CD14-positive monocyte (primary cell): ENCODE measurements at regions not wholly inside any gene's neighbourhood (a gene's known extent, or its start where the extent isn't known, plus 50 kb on each side); places are given as distances from the start of the nearest gene placed in this dataset.

Experiments
- DNase-seq, 3 donors: peaks; one replicate each; pipeline ENCODE4 v3.0.0-alpha.2; 2011 to 2022
- H2AFZ ChIP-seq: 2 replicates; pipeline ENCODE4 v1.6.0; 2012; ENCODE audit warnings: mild to moderate bottlenecking, low read depth, low read length, inconsistent platforms; ENCODE audit not compliant: insufficient read depth, poor library complexity, severe bottlenecking
- H3K27ac ChIP-seq, 2 donors: 1 replicate in 1 of 2; 2 replicates in 1 of 2; pipeline ENCODE4 v1.5.1; 2012 to 2013; ENCODE audit warnings: low read length in 2 of 2, control low read depth in 1 of 2, inconsistent platforms in 1 of 2, low read depth in 1 of 2, mild to moderate bottlenecking in 1 of 2
- H3K27me3 ChIP-seq, 2 donors: one replicate each; pipeline versions ENCODE4 v1.6.0 to v1.6.1; 2011 to 2013; ENCODE audit warnings: low read length in 2 of 2; ENCODE audit not compliant: control insufficient read depth in 2 of 2, insufficient read depth in 2 of 2
- H3K36me3 ChIP-seq, 2 donors: replicated peaks in 1 of 2; 1 replicate in 1 of 2; 2 replicates in 1 of 2; pipeline versions ENCODE4 v1.5.1 to v1.6.1; 2012 to 2013; ENCODE audit warnings: low read length in 2 of 2, control low read depth in 1 of 2, inconsistent platforms in 1 of 2, mild to moderate bottlenecking in 1 of 2; ENCODE audit not compliant: insufficient read depth in 2 of 2, control insufficient read depth in 1 of 2
- H3K4me1 ChIP-seq, 2 donors: 1 replicate in 1 of 2; 2 replicates in 1 of 2; pipeline versions ENCODE4 v1.5.1 to v1.6.1; 2012 to 2013; ENCODE audit warnings: low read length in 2 of 2, control low read depth in 1 of 2, inconsistent platforms in 1 of 2, mild to moderate bottlenecking in 1 of 2, moderate library complexity in 1 of 2; ENCODE audit not compliant: insufficient read depth in 2 of 2, control insufficient read depth in 1 of 2
- H3K4me2 ChIP-seq: replicated peaks from 2 replicates; pipeline ENCODE3; 2012; ENCODE audit warnings: low read length, moderate library complexity, mild to moderate bottlenecking; ENCODE audit not compliant: poor library complexity, severe bottlenecking; ENCODE audit errors: extremely low read depth
- H3K4me3 ChIP-seq, 3 experiments: fragments of 200-600 bp in 1 of 3; sonication (generic) in 1 of 3; replicated peaks in 1 of 3; 1 replicate in 2 of 3; 2 replicates in 1 of 3; pipeline ENCODE4 v1.5.1; 2011 to 2013; ENCODE audit warnings: low read length in 3 of 3, mild to moderate bottlenecking in 3 of 3, control low read depth in 2 of 3, low read depth in 2 of 3, inconsistent platforms in 1 of 3, moderate library complexity in 1 of 3
- H3K79me2 ChIP-seq: 2 replicates; pipeline ENCODE4 v1.6.0; 2012; ENCODE audit warnings: mild to moderate bottlenecking, control low read depth, inconsistent platforms, low read length, moderate library complexity; ENCODE audit not compliant: insufficient read depth
- H3K9ac ChIP-seq: 2 replicates; pipeline ENCODE4 v1.6.0; 2017; ENCODE audit warnings: low read length, mild to moderate bottlenecking; ENCODE audit not compliant: insufficient read depth, poor library complexity, severe bottlenecking
- H3K9me3 ChIP-seq, 2 donors: replicated peaks in 1 of 2; 1 replicate in 1 of 2; 2 replicates in 1 of 2; pipeline versions ENCODE4 v1.5.1 to v1.6.1; 2012 to 2013; ENCODE audit warnings: low read length in 2 of 2, control low read depth in 1 of 2; ENCODE audit not compliant: control insufficient read depth in 1 of 2, insufficient read depth in 1 of 2
- H4K20me1 ChIP-seq: 2 replicates; pipeline ENCODE4 v1.6.0; 2012; ENCODE audit warnings: mild to moderate bottlenecking, low read length, control low read depth, moderate library complexity; ENCODE audit not compliant: insufficient read depth
- H3K27ac Mint-ChIP-seq, 7 donors: one replicate each; pipeline ENCODE4 v1.8.0; 2020; ENCODE audit warnings: mild to moderate bottlenecking in 7 of 7, mixed read lengths in 7 of 7, moderate library complexity in 6 of 7, inconsistent platforms in 2 of 7
- H3K27me3 Mint-ChIP-seq, 3 donors: one replicate each; pipeline ENCODE4 v1.8.0; 2021 to 2022; ENCODE audit warnings: low read depth in 3 of 3, mild to moderate bottlenecking in 3 of 3, mixed read lengths in 3 of 3, moderate library complexity in 3 of 3, inconsistent platforms in 1 of 3
- H3K36me3 Mint-ChIP-seq, 2 donors: one replicate each; pipeline ENCODE4 v1.8.0; 2020; ENCODE audit warnings: mixed read lengths in 2 of 2, inconsistent platforms in 1 of 2, mild to moderate bottlenecking in 1 of 2
- H3K4me1 Mint-ChIP-seq: one replicate; pipeline ENCODE4 v1.8.0; 2020; ENCODE audit warnings: mild to moderate bottlenecking, mixed read lengths
- H3K4me3 Mint-ChIP-seq, 2 donors: one replicate each; pipeline ENCODE4 v1.8.0; 2020; ENCODE audit warnings: mild to moderate bottlenecking in 2 of 2, mixed read lengths in 2 of 2, moderate library complexity in 1 of 2
- H3K9me3 Mint-ChIP-seq, 7 donors: one replicate each; pipeline ENCODE4 v1.8.0; 2020 to 2022; ENCODE audit warnings: mixed read lengths in 7 of 7, mild to moderate bottlenecking in 6 of 7, moderate library complexity in 6 of 7, inconsistent platforms in 2 of 7
- WGBS: methylation state at CpG from one replicate; pipeline ENCODE4 v1.1.5; 2013; ENCODE audit warnings: missing lambda C conversion rate; ENCODE audit not compliant: insufficient coverage; 5-methylcytosine and 5-hydroxymethylcytosine counted together
- intact Hi-C, 2 donors: fragments of 100-400 bp; cut with micrococcal nuclease; formaldehyde crosslinking; loops; one replicate each; pipeline versions ENCODE4 v1.15.0 to v1.15.1; 2023
- TF ChIP-seq, protein P1 (sequence below): fragments of 200-600 bp; IDR thresholded peaks from one replicate; pipeline ENCODE4 v1.8.0; 2022; ENCODE audit warnings: antibody characterized with exemption, mild to moderate bottlenecking

DNA sequence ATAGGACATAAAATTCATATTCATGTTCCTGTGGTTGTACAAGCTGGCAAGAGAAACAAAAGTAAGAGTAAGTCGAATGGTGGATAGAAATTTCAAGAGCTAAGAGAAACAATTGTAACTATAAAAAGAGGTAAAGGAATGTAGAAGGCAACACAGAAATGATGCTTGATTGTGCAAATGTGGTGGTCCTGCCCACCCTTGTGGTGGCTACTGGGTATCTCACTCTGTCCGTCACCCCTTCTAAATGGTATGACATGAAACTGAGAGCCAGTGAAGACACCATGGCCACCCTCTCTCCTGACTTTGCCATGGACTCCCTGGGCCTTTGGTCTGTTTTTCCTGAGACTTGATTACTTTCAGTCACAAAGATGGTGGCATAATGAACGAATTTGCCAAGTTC, 925.9 kb upstream of the SLITRK6 start:
- Mint-ChIP-seq H3K27ac (no peak overlapping the region), H3K27me3 (no peaks in the 10 kb centered on the region), H3K4me3 (no peak overlapping the region), H3K4me1 (no peaks in the 10 kb centered on the region), H3K9me3 (peaks cover 0 to 6% (median 2%) of the 10 kb centered on the region in 7 donors), H3K36me3 (no peaks in the 10 kb centered on the region)
- no peaks in the 10 kb centered on the region for H3K36me3 ChIP-seq
- TF ChIP-seq, protein P1, sequence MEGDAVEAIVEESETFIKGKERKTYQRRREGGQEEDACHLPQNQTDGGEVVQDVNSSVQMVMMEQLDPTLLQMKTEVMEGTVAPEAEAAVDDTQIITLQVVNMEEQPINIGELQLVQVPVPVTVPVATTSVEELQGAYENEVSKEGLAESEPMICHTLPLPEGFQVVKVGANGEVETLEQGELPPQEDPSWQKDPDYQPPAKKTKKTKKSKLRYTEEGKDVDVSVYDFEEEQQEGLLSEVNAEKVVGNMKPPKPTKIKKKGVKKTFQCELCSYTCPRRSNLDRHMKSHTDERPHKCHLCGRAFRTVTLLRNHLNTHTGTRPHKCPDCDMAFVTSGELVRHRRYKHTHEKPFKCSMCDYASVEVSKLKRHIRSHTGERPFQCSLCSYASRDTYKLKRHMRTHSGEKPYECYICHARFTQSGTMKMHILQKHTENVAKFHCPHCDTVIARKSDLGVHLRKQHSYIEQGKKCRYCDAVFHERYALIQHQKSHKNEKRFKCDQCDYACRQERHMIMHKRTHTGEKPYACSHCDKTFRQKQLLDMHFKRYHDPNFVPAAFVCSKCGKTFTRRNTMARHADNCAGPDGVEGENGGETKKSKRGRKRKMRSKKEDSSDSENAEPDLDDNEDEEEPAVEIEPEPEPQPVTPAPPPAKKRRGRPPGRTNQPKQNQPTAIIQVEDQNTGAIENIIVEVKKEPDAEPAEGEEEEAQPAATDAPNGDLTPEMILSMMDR: no peak
- 79% methylated on average over 2 of the region's 3 CpGs for WGBS
- no peaks in the 10 kb centered on the region for H3K4me1 ChIP-seq
- no peaks in the 10 kb centered on the region for H3K27me3 ChIP-seq
- no peak overlapping the region for H3K4me2 ChIP-seq
- intact Hi-C loops: no loop called here
- H3K4me3 ChIP-seq: no peak overlapping the region
- DNase-seq: no peak
- no peak overlapping the region for H3K27ac ChIP-seq
- H3K9me3 ChIP-seq: peaks cover 0 to 3% of the 10 kb centered on the region in 2 donors
- no peaks in the 10 kb centered on the region for H4K20me1 ChIP-seq
- no peaks in the 10 kb centered on the region for H3K79me2 ChIP-seq
- H2AFZ ChIP-seq: no peak overlapping the region
- H3K9ac ChIP-seq: no peak overlapping the region

DNA sequence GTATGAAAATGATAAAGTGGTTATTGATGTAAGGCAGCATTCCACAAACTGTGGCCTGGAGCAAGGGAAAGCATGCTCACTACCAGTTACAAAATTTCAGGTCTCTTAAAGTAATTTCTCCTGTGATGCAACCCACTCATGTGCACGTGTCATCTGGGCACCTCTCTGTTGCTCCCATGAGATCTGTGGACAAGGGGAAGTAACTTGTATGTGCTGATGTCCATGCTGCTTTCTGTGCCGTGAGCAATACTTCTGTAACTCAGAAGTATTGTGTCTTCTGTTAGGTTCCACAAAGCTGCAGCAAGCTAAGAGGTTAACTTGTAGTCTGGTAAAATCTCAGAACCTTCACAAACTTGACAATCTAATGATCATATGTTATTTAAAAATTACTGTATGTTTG, 930.0 kb upstream of the SLITRK6 start:
- no peaks in the 10 kb centered on the region for H3K4me1 ChIP-seq
- Mint-ChIP-seq H3K4me1 (no peaks in the 10 kb centered on the region), H3K36me3 (no peaks in the 10 kb centered on the region), H3K27me3 (no peaks in the 10 kb centered on the region), H3K27ac (no peak overlapping the region), H3K9me3 (peaks cover 3 to 17% (median 6%) of the 10 kb centered on the region in 7 donors), H3K4me3 (no peak overlapping the region)
- no peak overlapping the region for H3K9ac ChIP-seq
- H2AFZ ChIP-seq: no peak overlapping the region
- peaks cover 20 to 21% of the 10 kb centered on the region in 2 donors for H3K9me3 ChIP-seq
- no peaks in the 10 kb centered on the region for H3K27me3 ChIP-seq
- intact Hi-C loops: no loop called here
- no peaks in the 10 kb centered on the region for H3K79me2 ChIP-seq
- no peaks in the 10 kb centered on the region for H3K36me3 ChIP-seq
- WGBS: no CpG with 5 or more reads among the region's 2 CpGs
- no peak for DNase-seq
- no peak overlapping the region for H3K27ac ChIP-seq
- no peak overlapping the region for H3K4me3 ChIP-seq
- TF ChIP-seq, protein P1: no peak
- H4K20me1 ChIP-seq: no peaks in the 10 kb centered on the region
- no peak overlapping the region for H3K4me2 ChIP-seq
